ENCODE measurements at regions not wholly inside any gene's neighbourhood (a gene's known extent, or its start where the extent isn't known, plus 50 kb on each side); places are given as distances from the start of the nearest gene placed in this dataset.

DNA sequence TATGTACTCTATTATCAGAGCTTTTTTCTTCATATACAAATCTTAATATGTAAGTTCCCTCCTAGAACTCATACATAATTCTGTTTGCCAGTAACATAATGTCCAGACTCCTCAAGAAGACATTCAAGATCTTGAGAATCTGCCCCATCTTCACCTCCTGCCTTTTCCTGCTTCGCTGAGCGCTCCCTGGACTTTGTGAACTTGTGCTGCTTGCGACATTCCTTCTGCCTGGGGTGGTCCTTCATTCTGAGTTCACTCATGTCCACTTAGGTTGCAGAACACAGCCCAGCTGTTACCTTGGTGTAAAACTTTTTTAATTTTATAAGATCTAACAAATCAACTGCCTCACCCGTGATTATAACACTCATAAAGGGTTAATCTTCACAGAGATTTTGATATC is 478.5 kb upstream of the EPHA3 start:
- Histone ChIP-seq H3K4me1 (no peaks in the 10 kb centered on the region), H3K27me3 (no peaks in the 10 kb centered on the region), H3K36me3 (no peaks in the 10 kb centered on the region), H3K4me3 (no peak overlapping the region), H3K9me3 (no peaks in the 10 kb centered on the region), H3K27ac (no peak overlapping the region)
- no peak for TF ChIP-seq POLR2A (IDR thresholded peaks at IDR 0.05)
- TF ChIP-seq, protein P1, sequence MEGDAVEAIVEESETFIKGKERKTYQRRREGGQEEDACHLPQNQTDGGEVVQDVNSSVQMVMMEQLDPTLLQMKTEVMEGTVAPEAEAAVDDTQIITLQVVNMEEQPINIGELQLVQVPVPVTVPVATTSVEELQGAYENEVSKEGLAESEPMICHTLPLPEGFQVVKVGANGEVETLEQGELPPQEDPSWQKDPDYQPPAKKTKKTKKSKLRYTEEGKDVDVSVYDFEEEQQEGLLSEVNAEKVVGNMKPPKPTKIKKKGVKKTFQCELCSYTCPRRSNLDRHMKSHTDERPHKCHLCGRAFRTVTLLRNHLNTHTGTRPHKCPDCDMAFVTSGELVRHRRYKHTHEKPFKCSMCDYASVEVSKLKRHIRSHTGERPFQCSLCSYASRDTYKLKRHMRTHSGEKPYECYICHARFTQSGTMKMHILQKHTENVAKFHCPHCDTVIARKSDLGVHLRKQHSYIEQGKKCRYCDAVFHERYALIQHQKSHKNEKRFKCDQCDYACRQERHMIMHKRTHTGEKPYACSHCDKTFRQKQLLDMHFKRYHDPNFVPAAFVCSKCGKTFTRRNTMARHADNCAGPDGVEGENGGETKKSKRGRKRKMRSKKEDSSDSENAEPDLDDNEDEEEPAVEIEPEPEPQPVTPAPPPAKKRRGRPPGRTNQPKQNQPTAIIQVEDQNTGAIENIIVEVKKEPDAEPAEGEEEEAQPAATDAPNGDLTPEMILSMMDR (IDR thresholded peaks at IDR 0.05) = no peak
- no peak for DNase-seq

DNA sequence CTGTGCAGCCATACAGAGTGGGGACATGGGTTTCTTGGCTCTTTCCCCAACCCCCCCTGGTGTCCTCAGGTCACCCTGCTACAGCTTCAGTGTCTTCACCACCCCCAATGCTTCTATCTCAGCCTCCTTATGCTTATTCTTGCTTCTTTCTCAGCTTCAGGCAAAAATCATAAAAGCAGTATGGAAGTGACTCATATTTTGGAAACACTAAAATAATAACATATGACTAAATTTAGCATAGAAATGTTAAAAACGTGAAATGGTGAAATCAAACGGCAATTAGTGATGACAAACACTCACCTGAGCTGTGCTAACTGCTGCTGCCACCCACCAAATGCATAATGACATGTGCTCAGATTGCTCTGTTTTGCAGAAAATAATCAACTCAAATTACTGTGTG is 475.2 kb upstream of the EPHA3 start:
- Histone ChIP-seq H3K4me3 (no peak overlapping the region), H3K27me3 (no peaks in the 10 kb centered on the region), H3K9me3 (no peaks in the 10 kb centered on the region), H3K27ac (no peak overlapping the region), H3K36me3 (no peaks in the 10 kb centered on the region), H3K4me1 (no peaks in the 10 kb centered on the region)
- no peak for DNase-seq
- TF ChIP-seq, protein P1 (IDR thresholded peaks at IDR 0.05) = no peak
- no peak for TF ChIP-seq POLR2A (IDR thresholded peaks at IDR 0.05)

DNA sequence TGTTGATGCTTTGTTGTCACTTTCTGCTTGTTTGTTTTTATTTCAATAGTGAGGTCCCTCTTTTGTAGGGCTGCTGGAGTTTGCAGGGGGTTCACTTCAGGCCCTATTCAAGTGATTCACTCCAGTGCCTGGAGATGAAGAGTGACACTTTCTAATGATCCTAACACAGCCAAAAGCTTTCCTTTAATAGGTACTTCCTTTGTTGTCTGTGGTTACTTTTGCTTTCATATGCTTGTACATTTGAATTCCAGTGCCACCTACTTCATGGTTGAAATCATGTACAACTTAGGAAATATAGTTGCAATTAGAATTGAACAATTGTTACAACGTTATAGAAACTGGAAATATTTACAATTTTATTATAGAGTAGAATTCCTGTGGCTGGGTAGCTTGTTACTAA is 466.8 kb upstream of the EPHA3 start:
- no peaks in the 10 kb centered on the region for H3K9me3 ChIP-seq
- TF ChIP-seq POLR2A (IDR thresholded peaks at IDR 0.05) = no peak
- TF ChIP-seq, protein P1 (IDR thresholded peaks at IDR 0.05) = no peak
- no peak overlapping the region for H3K4me3 ChIP-seq
- no peak overlapping the region for H3K27ac ChIP-seq
- no peaks in the 10 kb centered on the region for H3K36me3 ChIP-seq
- DNase-seq = no peak
- no peaks in the 10 kb centered on the region for H3K4me1 ChIP-seq
- no peaks in the 10 kb centered on the region for H3K27me3 ChIP-seq

DNA sequence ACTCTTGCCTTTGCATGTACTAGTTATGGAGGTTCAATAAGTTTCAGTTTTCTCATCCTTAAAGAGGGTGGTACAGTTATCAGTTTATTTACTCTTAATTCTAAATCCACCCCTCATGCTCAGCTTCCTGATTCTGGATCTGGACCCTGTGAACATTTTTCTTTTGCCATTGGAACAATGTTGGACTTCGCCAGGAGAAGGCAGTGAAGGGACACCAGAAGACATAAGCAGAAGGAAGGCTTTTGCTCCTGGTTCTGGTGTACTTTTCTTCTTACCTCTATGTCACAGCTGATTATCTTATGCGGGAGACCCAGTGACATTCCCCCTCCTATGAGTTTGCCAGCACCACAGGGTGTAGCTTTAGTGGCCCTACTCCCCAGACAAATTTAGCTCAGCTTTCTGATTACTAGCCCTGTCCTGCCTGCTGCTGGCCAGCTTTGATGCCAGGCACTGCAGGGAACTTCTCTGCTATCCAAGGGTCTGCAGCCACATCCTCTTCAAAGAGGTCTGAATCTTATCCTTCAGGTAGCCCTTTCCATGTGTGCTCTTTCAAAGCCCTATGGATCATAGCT is 466.3 kb upstream of the EPHA3 start:
- Histone ChIP-seq H3K27me3 (no peaks in the 10 kb centered on the region), H3K4me1 (no peaks in the 10 kb centered on the region), H3K36me3 (no peaks in the 10 kb centered on the region), H3K27ac (no peak overlapping the region), H3K4me3 (no peak overlapping the region), H3K9me3 (no peaks in the 10 kb centered on the region)
- no peak for DNase-seq
- TF ChIP-seq, protein P1 (IDR thresholded peaks at IDR 0.05) = no peak
- TF ChIP-seq POLR2A (IDR thresholded peaks at IDR 0.05) = no peak

DNA sequence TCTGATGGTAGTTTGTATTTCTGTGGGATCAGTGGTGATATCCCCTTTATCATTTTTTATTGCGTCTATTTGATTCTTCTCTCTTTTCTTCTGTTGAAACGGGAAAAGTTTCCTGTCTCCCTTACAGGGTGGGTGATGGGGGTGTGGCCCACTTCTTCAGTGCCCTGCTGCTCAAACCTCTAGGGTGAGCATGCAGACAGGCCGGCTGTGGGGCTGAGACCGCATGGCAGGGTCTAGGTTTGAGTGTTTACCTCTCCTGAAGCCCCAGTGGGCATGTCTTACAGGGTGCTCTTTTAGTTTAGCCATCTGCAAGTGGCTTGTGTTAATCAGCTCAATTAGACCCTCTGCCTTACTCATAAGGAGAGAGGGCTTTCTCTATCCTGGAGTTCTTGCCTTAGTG is 450.0 kb upstream of the EPHA3 start:
- Histone ChIP-seq H3K9me3 (no peaks in the 10 kb centered on the region), H3K27me3 (no peaks in the 10 kb centered on the region), H3K4me3 (no peak overlapping the region), H3K4me1 (no peaks in the 10 kb centered on the region), H3K27ac (no peak overlapping the region), H3K36me3 (no peaks in the 10 kb centered on the region)
- DNase-seq = no peak
- TF ChIP-seq, protein P1 (IDR thresholded peaks at IDR 0.05) = no peak
- TF ChIP-seq POLR2A (IDR thresholded peaks at IDR 0.05) = no peak

DNA sequence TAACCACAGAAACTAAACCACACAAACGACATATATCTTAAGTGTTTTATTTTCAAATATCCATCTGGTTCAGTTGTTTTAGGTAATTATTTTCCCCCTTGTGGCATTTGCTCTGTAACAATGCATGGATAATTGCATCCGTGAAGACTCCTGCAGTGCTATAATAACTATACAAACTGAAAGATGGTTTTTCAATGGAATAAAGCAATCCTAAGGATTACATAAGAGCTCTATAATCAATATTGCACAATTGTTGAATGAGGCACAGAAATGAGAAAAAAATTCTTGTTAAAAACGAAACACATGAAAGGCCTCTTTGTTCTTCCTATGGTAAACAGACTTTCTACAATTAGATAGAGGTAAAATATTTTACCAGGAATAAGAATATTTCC is 446.0 kb upstream of the EPHA3 start:
- H3K9me3 ChIP-seq = no peaks in the 10 kb centered on the region
- no peaks in the 10 kb centered on the region for H3K36me3 ChIP-seq
- no peak overlapping the region for H3K4me3 ChIP-seq
- no peaks in the 10 kb centered on the region for H3K27me3 ChIP-seq
- no peaks in the 10 kb centered on the region for H3K4me1 ChIP-seq
- H3K27ac ChIP-seq = no peak overlapping the region
- no peak for TF ChIP-seq POLR2A (IDR thresholded peaks at IDR 0.05)
- TF ChIP-seq, protein P1 (IDR thresholded peaks at IDR 0.05) = no peak
- no peak for DNase-seq
